ENCODE measurements at regions not wholly inside any gene's neighbourhood (a gene's known extent, or its start where the extent isn't known, plus 50 kb on each side); places are given as distances from the start of the nearest gene placed in this dataset.

DNA sequence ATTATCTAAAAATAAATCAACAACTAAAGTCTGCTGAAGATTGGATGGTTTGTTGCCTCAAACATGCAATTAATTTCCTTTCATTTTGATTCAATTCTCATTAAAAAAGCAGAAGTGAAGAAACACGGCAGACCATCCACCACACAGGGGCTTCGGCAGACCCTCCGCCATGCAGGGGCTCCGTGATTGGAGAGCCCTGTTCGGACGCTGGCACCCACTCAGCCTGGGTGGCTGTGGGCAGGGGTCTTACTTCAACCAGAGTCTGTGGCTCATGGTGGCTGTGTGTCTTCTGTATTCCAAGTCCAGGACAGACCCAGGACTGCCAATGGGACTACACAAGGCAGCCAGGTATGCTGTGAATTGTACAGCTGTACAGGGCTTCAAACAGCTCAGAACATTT, 86.9 kb upstream of the FRMD1 start:
- TF ChIP-seq, protein P1, sequence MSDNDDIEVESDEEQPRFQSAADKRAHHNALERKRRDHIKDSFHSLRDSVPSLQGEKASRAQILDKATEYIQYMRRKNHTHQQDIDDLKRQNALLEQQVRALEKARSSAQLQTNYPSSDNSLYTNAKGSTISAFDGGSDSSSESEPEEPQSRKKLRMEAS (IDR thresholded peaks at IDR 0.05): no peak
- TF ChIP-seq, protein P2, sequence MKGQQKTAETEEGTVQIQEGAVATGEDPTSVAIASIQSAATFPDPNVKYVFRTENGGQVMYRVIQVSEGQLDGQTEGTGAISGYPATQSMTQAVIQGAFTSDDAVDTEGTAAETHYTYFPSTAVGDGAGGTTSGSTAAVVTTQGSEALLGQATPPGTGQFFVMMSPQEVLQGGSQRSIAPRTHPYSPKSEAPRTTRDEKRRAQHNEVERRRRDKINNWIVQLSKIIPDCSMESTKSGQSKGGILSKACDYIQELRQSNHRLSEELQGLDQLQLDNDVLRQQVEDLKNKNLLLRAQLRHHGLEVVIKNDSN (IDR thresholded peaks at IDR 0.05): no peak
- no peak for TF ChIP-seq TAF1 (IDR thresholded peaks at IDR 0.05; ENCODE audit: low read depth)

Data from Ishikawa (cell line).